Lung (tissue), 11 donors: ENCODE measurements at regions not wholly inside any gene's neighbourhood (a gene's known extent, or its start where the extent isn't known, plus 50 kb on each side); places are given as distances from the start of the nearest gene placed in this dataset.

Experiments
- ATAC-seq: fragments of 200-7000 bp; cut with Tn5 transposase; one replicate; pipeline ENCODE4 v1.9.1; 2020; ENCODE audit warnings: moderate number of reproducible peaks; ENCODE audit not compliant: insufficient read depth, low FRiP score
- DNase-seq, 3 donors: peaks; one replicate each; pipeline ENCODE4 v3.0.0-alpha.2; 2013 to 2017
- H3K27ac ChIP-seq, 2 donors: one replicate each; pipeline ENCODE4 v1.5.1; 2013; ENCODE audit warnings: mild to moderate bottlenecking in 2 of 2, moderate library complexity in 2 of 2, control low read depth in 1 of 2, inconsistent platforms in 1 of 2, low read depth in 1 of 2, low read length in 1 of 2
- H3K27me3 ChIP-seq, 3 donors: one replicate each; pipeline ENCODE4 v1.5.1; 2013; ENCODE audit warnings: low read length in 2 of 3; ENCODE audit not compliant: control insufficient read depth in 3 of 3, insufficient read depth in 3 of 3
- H3K36me3 ChIP-seq, 4 donors: one replicate each; pipeline ENCODE4 v1.5.1; 2013; ENCODE audit warnings: low read length in 4 of 4, mild to moderate bottlenecking in 1 of 4, moderate library complexity in 1 of 4; ENCODE audit not compliant: control insufficient read depth in 4 of 4, insufficient read depth in 4 of 4
- H3K4me1 ChIP-seq, 5 donors: one replicate each; pipeline ENCODE4 v1.5.1; 2013; ENCODE audit warnings: low read length in 5 of 5, mild to moderate bottlenecking in 2 of 5, moderate library complexity in 1 of 5; ENCODE audit not compliant: control insufficient read depth in 5 of 5, insufficient read depth in 5 of 5
- H3K4me3 ChIP-seq: one replicate; pipeline ENCODE4 v1.5.1; 2013; ENCODE audit warnings: mild to moderate bottlenecking, control low read depth, moderate library complexity
- H3K9ac ChIP-seq, 2 donors: one replicate each; pipeline ENCODE4 v1.5.1; 2013; ENCODE audit warnings: low read length in 2 of 2, control low read depth in 1 of 2; ENCODE audit not compliant: insufficient read depth in 1 of 2
- H3K9me3 ChIP-seq, 4 donors: one replicate each; pipeline ENCODE4 v1.5.1; 2013; ENCODE audit warnings: low read length in 3 of 4, mild to moderate bottlenecking in 1 of 4, moderate library complexity in 1 of 4; ENCODE audit not compliant: control insufficient read depth in 4 of 4, insufficient read depth in 3 of 4
- WGBS, 2 donors: extraction: QIAGEN DNeasy Blood & Tissue Kit; methylation state at CpG; one replicate each; pipeline ENCODE4 v1.1.7; 2013; 5-methylcytosine and 5-hydroxymethylcytosine counted together
- TF ChIP-seq, protein P1 (sequence below): IDR thresholded peaks from 2 replicates; pipeline ENCODE4 v1.5.1; 2012; ENCODE audit warnings: mild to moderate bottlenecking; ENCODE audit errors: control extremely low read depth, extremely low read depth
- donor health status: control.
- donor health status: control.
- donor health status: Bipolar disorder and iron deficiency.
- donor health status: healthy.
- donor health status: DM: yes; HTN: yes; CAD: no.

- ATAC-seq, result no peak
- TF ChIP-seq, protein P1, sequence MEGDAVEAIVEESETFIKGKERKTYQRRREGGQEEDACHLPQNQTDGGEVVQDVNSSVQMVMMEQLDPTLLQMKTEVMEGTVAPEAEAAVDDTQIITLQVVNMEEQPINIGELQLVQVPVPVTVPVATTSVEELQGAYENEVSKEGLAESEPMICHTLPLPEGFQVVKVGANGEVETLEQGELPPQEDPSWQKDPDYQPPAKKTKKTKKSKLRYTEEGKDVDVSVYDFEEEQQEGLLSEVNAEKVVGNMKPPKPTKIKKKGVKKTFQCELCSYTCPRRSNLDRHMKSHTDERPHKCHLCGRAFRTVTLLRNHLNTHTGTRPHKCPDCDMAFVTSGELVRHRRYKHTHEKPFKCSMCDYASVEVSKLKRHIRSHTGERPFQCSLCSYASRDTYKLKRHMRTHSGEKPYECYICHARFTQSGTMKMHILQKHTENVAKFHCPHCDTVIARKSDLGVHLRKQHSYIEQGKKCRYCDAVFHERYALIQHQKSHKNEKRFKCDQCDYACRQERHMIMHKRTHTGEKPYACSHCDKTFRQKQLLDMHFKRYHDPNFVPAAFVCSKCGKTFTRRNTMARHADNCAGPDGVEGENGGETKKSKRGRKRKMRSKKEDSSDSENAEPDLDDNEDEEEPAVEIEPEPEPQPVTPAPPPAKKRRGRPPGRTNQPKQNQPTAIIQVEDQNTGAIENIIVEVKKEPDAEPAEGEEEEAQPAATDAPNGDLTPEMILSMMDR, result no peak
- no peak overlapping the region for H3K9ac ChIP-seq
- H3K27ac ChIP-seq, result peak overlapping the region in 1 of 2 donors; percentile 12
- no peaks in the 10 kb centered on the region for H3K27me3 ChIP-seq
- 73 to 80% methylated on average over 6 of the region's 6 CpGs for WGBS, 2 donors
- H3K4me3 ChIP-seq, result no peak overlapping the region
- no peaks in the 10 kb centered on the region for H3K9me3 ChIP-seq
- no peaks in the 10 kb centered on the region for H3K4me1 ChIP-seq
- no peaks in the 10 kb centered on the region for H3K36me3 ChIP-seq
- no peak for DNase-seq
These were observed 852.1 kb upstream of the SEMA6D start for GRCh38 chr15:46865155-46865554.

DNA sequence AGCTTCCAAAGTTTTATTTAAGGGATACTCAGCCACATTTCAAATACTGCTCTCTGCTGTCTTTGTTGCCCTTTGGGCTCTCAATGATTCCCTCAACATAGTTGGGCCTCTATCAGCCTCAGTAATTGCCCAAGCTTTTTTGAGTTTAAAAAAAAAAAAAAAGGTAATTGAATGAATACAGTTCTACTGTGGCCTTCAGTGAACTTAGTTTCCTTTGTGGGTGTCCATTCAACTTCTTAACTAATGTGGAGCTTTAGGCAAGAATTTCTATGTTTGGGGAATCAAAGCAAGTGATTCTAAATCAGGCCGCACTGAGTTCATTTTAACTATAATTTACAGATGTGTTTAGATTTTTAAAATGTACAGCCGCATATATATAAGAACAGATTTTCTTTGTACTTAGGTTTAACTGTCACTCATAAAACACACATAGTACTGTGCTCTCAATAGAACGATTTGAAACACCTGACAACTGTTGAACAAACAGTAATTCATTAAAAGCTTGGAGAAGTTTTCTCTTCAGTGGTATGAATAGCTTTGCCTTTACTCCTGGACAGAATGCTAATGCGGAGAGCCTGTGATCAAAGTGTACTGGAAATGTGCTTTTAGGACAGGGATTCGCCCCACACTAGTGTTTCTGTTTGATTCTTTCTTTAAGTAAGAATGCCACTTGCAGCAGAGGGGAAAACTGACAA is 844.9 kb upstream of the SEMA6D start:
- no peaks in the 10 kb centered on the region for H3K27me3 ChIP-seq
- no peak overlapping the region for H3K9ac ChIP-seq
- WGBS, 2 donors, result 69 to 71% methylated on average over 5 of the region's 5 CpGs
- H3K36me3 ChIP-seq, result no peaks in the 10 kb centered on the region
- H3K27ac ChIP-seq, result no peak overlapping the region
- TF ChIP-seq, protein P1, result no peak
- DNase-seq (no peak), ATAC-seq (no peak)
- H3K9me3 ChIP-seq, result no peaks in the 10 kb centered on the region
- no peaks in the 10 kb centered on the region for H3K4me1 ChIP-seq
- H3K4me3 ChIP-seq, result no peak overlapping the region

DNA sequence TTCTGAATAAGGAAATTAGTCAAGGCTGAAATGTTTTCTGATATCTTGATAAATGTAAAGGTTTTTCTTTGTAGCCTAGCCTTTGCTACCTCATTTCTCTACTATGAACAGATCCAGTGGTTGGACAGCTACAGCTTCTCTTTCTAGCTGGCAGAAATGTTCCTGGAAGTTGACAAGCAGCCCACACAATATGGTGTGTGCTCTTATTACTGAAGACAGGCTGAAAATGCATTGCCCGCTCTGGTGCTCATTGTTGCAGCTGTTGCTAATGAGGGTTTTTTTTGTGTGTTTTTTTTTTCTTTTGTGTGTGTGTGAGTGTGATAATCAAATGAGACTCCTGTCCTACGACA is 844.3 kb upstream of the SEMA6D start:
- DNase-seq (no peak), ATAC-seq (no peak)
- H3K27me3 ChIP-seq, result no peaks in the 10 kb centered on the region
- H3K4me3 ChIP-seq, result no peak overlapping the region
- no peaks in the 10 kb centered on the region for H3K36me3 ChIP-seq
- H3K9me3 ChIP-seq, result no peaks in the 10 kb centered on the region
- TF ChIP-seq, protein P1, result no peak
- H3K4me1 ChIP-seq, result no peaks in the 10 kb centered on the region
- no peak overlapping the region for H3K9ac ChIP-seq
- 75 to 83% methylated on average over 2 of the region's 2 CpGs for WGBS, 2 donors
- no peak overlapping the region for H3K27ac ChIP-seq
